Activated T-cell treated with anti-CD3 and anti-CD28 coated beads, Interleukin-2, amount 50 U/mL, for 48 hours (primary cell): ENCODE measurements at regions not wholly inside any gene's neighbourhood (a gene's known extent, or its start where the extent isn't known, plus 50 kb on each side); places are given as distances from the start of the nearest gene placed in this dataset.

Source experiments
- DNase-seq, 2 experiments: peaks; one replicate each; pipeline ENCODE4 v3.0.0-alpha.2; 2020

DNA sequence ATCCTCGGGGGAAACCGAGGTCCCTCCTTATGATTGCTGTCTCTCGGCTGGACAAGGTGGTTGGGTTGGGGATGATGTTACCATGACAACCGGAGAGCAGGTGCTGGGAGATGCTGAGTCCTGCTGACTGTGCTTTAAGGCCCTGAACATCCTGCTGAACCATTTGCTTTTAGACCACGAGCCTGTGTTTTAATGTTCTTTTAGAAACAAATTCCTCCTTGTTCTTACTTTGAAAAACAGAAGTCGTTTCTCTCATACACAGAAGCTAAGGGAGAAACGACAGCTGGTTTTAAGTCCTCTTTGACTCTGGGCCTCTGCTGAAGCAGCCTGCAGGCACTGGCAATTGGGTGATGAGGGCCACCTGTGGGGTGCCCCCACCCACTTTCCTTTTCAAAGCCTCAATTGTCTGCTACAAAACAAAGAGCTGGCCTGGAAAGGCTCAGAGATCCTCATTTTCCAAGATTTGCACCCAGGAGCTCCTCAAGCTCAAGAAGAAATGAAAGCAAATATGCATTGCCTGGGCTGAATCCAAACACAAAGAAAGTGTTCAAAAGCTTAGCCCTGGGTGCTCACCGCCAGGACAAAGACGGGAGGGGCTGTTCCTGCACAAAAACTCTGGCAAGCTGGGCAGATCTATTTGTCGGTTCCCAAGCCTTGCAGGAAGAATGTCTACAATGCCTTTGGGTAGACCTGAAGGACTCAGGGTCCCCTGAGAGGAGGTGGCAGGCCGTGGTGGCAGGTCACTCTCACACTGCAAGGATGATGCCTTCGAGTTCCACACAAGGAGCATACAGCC lies 90.0 kb upstream of the CLMN start:
- no peak for DNase-seq

DNA sequence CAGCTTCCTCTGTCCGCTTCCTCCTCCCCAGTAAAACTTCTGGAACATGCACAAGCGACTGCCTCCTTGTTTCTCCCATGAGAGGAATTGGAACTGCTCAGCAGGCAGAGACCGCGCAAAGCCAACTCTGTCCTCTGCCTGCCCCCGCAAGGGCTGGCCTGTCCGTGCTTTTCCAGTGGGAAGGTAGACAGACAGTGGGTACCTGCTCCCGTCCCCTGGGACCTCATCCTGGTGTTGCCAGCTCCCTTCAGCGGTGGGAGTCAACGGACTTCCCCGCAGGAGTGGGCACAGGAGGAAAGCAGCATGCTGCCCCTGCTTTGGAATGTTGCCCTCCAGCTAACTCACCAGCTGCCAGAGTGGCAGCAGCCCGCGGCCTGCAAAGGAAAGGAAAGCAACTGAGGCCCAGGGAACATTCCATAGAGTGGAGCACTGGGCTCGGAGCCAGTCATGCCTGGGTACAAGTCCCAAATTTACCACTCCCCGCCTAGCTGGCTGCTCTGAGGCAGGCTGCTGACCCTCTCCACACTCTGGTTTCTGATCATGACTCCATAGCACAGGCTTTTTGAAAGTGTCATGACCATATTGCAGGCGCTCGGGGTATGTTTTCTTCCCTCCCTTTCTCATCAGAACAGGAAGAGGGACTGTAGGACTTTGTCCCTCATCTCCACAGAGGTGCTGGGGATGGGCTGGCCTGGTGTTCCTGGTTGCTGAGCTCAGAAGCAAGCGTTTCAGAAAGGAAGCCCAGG lies 89.2 kb upstream of the CLMN start:
- DNase-seq, result no peak

DNA sequence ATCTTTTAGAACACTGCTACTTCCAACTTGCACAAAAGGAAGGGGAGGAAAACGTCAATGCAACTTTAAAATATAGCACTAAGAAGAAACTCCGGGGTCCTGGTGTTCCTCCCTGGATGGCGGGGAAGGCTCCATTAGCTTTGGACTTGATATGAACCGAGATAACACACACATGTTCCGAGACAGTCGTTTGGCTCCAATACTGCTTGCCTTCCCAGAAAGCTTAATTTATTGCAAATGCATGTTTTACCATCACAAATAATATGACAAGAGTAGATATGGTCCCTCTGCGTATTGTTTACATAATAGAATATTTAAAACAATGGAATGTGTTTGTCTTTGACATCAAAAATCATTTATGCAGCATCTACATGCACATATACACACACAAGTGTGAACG lies 87.6 kb upstream of the CLMN start:
- no peak for DNase-seq

DNA sequence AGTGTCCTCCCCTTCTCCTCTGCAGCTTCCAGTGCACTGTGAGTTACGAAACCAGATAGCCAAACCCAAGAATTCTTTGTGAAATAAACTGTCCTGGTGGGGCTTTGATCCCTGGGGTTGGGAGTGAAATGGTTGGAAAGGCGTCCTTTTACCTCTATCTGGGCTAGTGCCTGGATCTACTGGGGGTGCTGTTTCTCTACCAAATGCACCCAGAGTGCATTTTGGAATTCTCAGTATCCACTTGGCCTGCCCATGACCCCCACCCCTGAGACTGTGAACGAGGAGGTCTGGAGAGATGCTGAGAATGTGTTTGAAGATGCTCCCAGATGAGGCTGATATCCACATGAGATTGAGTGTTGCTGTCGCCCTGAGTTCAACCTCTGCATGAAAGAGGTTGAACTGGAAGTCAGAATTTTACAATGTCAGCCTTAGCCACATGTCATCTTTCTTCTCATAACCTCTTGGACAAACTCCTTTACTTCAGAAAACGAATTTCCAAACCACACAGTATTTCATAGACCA lies 87.1 kb upstream of the CLMN start:
- no peak for DNase-seq

DNA sequence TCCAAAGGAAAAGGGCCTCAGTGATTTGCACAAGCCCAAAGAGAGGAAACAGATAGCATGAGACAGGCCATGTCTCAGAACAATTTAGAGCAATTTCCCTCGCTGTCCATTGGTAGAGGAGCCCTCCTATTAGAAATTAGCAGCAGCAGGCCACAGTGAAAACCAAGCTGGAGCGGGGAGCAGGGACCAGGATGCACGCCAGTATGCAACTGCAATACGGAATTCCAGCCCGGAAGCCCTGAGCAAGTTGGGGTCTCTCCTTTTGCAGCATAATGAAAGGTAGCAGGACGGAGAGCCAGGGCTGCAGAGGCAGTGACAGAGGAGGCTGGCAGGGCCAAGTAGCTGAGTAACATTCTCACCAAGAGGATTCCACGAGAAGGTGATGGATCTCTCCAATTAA lies 84.9 kb upstream of the CLMN start:
- no peak for DNase-seq

DNA sequence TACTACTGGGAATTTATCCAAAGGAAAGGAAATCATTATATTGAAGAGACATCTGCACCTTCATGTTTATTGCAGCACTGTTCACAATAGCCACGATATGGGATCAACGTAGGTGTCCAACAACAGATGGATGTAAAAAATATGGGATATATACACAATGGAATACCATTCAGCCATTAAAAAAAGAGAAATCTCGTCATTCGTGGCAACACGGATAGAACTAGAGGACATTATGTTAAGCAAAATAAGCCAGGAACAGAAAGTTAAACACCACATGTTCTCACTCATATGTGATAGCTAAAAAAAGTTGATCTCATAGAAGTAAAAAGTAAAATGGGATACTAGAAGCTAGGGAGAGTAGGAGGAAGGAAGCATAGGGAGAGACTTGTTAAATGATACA lies 82.9 kb upstream of the CLMN start:
- no peak for DNase-seq

DNA sequence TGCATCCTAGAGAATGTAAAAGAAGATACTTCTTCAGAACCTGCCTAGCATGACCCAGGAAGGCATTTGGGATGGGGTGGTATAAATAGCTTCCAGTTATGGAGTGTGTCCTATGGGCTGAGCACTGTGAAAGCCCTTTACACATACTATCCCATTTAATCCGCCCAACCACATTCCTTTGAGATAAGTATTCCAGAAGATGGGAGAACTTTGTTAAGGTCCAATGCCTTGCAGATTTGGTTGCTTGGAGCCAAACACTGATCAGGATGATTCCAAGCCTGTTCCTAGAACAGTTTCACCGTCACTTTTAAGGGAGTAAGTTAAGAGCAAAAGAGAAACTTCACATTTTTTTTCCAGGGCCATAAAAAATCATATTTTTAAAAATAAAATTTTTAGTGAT lies 82.5 kb upstream of the CLMN start:
- DNase-seq, result no peak

DNA sequence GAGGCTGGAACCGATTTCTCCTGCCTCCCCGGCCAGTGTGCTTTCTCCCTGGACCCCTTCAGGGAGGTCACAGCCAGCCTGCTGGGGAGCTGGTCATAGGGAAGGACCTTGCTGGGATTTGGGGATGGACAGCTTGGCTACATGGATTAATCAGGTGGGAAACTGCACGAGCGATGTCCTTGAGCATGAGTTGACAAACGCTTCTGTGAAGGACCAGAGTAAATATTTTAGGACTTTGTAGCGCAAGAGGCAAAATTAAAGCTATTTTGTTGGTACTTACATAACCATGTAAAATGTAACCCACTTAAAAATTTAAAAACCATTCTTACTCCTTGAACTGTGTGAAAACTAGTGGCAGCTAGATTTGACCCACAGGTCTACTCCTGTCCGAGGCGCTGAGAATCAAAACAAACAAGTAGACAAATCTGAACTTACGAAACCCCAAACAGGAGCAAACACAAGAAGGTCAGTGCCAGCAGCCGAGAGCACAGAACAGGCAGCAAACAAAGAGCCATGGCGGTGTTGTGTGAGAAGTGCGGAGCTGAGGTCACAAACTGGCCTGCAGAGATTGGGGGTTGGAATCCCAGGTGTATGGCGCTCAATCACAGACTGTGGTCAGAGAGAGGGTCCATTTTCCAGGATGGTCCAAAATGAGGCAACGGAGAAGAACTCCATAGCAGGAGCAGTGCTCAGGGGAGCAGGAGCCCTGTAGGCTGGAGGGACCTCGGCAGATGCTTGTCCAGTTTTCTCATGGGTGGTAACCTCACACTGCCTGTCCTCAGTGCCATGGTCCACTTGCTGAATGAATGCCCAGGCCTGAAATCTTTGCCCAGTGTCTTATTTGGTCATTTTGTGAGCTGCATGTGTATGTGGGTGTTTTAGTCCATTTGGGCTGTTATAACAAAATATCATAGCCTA lies 79.2 kb upstream of the CLMN start:
- no peak for DNase-seq

DNA sequence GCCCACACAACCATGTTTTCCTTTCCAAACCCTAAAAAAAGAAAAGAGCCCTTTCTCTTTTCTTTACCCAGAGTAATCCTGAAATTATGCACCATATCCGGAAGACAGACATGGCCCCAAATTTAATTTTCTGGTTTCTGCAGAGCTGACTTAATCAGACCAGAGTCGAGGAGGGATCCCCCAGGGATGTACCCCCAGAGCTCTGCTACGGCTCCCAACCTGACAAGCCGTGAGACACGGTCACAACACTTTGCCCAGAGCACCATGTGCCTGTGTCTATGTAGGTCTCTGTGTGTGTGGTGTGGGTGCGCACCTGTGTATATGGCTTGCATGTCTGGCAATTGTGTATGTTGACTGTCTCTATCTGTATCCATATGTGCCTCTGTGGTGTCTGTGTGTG lies 77.6 kb upstream of the CLMN start:
- no peak for DNase-seq

DNA sequence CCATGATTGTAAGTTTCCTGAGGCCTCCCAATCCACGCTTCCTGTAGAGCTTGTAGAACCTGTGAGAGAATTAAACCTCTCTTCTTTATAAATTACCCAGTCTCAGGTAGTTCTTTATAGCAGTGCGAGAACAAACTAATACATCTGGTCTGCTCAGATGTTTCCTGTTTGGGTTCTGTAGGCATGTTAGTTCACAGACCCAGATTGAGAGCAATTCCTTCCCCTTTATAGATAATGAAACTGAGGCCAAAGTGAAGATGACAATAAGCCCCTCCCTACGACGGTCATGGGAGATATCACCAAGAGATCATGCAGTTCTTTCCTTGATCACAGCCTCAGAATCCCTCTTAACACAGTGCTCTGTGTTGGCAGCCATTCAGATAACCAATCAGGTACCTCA lies 76.5 kb upstream of the CLMN start:
- no peak for DNase-seq

DNA sequence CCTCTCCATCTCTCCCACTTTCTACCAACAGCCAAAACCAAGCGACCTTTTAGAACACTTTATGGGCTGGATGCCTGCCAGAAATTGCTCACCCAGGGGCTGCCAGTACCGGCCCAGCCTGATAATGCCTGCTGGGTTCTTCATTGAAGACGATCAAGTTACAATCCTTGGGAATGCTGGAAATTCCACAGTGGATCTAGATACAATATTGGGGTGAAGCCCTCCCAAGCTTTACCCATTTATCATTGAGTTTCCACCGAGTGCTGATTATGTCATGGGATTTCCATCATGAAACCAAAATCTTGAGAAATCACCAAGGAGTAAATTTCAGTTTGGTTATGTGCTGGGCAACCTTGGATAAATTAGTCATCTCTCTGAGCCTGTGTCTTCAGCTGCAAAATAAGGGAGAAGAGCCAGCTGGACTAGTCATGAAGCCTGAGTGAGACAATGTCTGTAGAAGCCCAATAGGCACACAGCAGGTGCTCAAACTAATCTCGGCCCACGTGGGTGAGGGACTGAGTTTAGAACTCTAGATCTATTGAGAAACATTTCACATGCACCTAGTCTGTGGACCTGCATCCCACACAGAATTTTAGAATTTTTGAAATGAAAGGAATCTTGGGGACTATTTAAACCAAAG lies 75.5 kb upstream of the CLMN start:
- DNase-seq, result no peak

DNA sequence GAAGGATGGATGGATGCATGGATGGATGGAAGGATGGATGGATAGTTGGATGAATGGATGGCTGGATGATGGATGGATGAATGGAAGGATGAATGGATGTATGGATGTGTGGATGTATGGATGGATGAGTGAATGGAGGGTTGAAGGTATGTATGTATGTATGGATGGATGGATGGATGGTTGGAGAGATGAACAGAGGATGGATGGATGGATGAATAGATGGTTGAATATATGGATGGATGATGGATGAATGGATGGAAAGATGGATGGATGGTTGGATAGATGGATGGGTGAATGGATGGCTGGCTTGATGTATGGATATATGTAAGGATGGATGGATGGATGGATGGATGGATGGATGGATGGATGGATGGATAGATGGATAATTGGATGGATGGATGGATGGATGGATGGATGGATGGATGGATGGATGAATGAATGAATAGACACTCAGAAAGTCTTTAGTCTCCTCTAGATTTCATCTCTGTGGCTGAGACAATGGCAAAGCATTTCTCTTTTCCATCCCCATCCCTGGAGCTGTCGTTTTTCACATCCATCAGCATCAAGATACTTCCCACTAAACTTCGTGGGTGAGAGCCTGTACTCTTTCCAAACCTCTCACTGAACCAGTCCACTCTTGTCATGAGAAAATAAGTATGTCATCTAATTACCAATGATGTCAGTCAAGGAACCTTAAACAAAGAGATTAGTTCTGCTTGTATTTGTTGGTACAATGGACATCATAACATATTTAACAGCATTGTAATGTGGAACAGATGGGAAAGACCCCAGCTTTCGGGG lies 74.8 kb upstream of the CLMN start:
- no peak for DNase-seq

DNA sequence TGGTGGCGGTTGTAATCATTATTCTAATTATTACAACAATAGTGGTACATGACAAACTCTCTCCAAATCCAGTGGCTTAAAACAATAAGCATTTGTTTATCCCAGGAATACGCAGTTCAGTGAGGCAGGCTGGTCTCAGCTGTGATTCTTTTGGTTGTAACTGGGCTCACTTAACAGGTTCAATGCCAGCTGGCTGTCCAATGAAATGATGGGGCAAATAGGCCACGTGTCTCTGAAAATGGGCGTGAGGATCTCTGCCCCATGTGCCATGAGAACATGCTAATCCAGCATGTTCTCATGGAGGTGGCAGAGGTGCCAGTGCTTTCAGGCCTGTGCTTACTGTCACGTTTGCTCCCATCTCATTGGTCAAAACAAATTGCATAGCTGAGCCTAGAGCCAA lies 73.1 kb upstream of the CLMN start:
- no peak for DNase-seq

DNA sequence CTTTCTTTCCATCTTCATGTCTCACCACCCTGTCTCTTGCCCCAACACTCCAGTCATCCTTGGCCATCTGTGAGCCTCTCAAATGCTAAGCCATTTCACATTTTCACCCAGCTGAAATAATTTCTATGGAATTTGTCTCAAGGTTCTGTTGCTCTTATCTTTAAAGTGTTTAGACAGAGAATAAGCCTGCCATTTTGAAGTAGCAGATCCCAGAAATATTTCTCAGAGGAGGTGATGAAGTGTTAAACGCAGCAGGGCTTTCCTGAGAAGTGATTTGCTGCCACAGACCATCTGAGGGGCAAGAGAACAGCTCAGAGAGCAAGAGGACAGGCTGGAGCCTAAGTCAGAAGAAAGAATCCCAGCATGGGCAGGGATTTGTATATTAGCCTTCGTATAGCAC lies 71.6 kb upstream of the CLMN start:
- DNase-seq, result no peak

DNA sequence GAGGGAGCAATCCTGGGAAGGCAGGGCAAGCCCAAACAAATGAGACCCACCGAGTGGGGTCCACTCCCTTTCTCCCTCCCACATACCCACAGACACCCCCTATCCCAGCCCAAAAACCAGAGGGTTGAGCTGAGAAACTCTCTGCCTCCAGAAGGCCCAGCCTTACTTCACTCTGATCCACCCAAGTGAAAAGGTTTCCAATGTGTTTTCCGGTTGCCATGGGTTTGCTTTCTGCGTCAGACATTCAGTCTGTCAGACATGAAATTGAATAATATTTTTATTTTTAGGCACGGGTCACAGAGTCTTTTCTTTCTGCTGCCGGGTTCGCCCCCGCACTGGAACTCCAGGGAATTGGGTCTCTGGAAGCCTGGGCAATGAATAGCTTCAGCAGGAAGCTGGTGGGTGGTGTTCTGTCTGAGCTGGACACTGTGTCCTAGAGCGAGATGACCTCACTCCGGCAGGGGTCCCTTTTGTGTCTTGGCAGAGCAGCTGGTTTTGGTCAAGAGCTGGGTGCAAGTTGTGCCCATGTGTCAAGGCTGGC lies 69.8 kb upstream of the CLMN start:
- no peak for DNase-seq

DNA sequence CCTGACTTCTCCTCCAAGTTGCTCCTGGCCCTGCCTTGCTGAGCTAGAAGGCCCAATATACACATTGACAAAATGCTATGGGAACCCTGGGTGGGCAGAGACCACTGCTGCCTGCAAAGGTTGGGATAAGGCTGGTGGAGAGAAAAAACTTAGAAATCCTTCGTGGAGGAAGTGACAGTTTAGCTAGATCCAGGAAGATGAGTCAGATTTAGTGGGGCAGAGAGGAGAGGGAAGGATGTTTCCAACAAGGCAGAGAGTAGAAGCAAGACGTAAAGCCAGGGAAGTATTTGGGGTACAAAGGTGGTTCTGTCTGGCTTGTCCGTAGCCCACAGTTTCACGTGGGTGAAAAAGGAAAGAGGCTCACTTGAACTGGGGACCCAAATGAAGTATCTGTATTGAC lies 69.0 kb upstream of the CLMN start:
- no peak for DNase-seq

DNA sequence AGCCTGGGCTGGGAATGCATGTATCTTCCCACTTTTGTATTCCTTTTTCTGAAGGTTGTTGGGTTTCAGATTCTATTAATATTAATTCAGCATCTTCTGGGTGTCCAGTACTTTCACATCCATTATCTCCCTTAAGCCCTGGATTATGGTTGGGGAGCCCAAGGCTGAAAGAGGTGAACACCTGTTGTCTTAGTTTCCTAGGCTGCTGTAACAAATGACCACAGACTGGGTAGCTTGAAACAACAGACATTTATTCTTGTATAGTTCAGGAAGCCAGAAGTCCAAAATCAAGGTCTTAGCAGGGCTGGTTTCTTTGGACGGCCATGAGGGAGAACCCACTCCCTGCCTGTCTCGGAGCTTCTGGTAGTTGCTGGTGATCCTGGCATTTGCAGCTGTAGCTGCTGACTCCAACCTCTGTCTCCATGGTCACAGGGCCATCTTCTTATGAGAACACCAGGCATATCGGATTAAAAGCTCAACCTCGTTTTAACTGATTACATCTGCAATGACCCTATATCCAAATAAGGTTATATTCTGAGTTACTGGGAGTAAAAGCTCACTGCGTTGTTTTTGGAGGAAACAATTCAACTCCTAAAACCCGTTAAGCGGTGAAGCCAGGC lies 68.2 kb upstream of the CLMN start:
- no peak for DNase-seq

DNA sequence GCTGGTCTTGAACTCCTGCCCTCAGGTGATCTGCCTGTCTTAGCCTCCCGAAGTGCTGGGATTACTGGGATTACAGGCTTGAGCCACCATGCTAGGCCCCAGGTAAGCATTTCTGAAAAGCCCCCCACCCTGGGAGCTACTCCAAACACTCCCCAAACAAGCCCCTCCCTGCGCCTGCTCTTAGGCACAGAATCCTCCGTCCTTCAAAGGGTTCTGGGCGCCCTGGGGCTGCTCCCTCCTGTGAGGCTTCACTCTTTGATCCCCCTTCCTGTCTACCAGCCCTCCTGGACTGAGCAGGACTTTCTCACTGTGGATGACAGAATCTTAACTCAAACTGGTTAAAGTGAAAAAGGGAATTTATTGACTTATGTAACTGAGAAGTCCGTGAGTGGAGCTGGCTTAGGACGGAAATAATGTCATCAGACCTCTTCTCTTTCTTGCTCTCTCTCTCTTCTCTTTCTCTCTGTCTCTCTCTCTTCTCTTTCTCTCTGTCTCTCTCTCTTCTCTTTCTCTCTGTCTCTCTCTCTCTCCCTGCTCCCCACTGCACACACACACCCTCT lies 66.9 kb upstream of the CLMN start:
- no peak for DNase-seq

DNA sequence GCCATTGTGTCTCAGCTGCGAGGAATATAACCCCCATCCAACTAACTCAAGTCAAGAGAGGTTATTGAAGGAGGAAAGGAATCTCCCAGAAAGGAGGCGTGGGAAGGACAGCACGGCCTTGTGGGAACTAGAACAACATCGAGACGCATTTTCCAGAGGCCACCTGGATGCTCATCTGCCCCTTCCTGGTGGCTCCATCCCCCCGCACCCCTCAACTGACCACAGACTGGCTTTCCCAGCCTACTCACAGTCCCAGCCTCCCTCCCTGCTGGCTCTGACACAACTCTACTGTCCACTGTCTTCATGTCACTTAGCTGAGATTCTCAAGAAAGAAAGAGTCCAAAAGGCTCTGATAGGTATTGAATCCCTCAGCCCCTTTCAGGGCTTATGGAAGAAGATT lies 66.0 kb upstream of the CLMN start:
- no peak for DNase-seq

DNA sequence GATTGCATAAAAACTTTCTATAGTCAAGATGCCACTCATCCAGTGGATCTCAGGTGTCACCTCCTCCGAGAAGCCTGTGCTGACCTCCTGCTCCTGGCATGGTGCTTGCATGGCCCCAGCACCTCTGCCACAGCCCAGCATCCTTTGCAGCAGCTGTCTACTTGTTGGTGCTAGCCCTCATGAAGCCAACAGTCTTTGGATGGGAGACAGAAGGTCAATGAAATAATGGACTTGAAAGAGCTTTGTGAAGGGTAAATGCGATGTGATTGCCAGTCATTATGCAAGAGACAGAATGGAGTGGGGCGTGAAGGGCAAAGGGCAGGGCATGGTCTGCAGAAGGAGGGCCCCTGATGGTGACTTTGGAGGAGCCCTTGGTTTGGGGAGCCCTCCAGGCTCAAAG lies 63.0 kb upstream of the CLMN start:
- DNase-seq, result no peak

DNA sequence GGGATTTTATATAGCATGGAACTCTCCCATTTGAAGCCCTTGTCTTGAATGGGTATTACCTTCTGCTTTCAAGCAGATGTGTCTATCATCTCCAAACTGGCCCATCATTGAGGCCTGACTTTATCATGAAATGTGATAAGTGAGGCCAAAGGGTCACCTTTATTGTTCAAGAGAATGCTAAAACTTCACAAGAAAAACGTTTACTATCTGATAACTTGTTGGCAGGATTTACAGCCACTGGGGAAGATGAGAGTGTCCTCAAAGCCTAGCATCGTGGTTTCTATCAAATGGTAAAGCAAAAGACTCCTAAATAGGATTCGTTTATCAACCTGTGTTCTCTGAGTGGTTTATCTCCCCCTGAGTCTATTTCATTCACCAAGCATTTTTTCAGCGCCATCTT lies 62.0 kb upstream of the CLMN start:
- DNase-seq, result no peak
